ENCODE measurements at regions not wholly inside any gene's neighbourhood (a gene's known extent, or its start where the extent isn't known, plus 50 kb on each side); places are given as distances from the start of the nearest gene placed in this dataset.

DNA sequence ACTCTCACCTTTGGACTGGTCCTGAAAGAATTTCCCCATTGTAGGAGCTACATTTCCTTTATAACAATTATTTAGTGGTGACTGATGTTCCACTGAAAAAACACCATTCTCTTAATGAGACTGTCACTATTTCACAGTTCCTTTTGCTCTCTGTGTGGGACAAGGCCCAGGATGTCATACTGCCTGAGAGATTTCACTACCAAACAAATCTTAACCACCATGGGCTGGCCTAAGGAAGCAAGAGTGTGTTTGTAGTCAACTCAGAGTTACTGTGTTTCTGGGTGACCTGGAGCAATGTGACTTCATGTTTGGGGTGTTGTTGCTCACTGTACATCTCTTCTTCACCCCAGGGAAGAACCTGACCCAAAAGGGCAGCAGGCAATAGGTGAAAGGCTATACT, 50.1 kb upstream of the ZNF608 start:
- Mint-ChIP-seq H3K27me3 (no peaks in the 10 kb centered on the region), H3K4me3 (no peak overlapping the region), H3K4me1 (no peaks in the 10 kb centered on the region), H3K9me3 (ENCODE audit: low read depth) (peaks cover 2% of the 10 kb centered on the region), H3K27ac (no peak overlapping the region), H3K36me3 (no peaks in the 10 kb centered on the region)
- CTCF ChIA-PET: no interaction called here
- ATAC-seq (no peak), DNase-seq (no peak)

GRCh38 chr5:124797665-124798087, 51.2 kb upstream of the ZNF608 start:
- H3K4me1 Mint-ChIP-seq: no peaks in the 10 kb centered on the region
- H3K4me3 Mint-ChIP-seq: no peak overlapping the region
- no peaks in the 10 kb centered on the region for H3K36me3 Mint-ChIP-seq
- no peak overlapping the region for H3K27ac Mint-ChIP-seq
- DNase-seq (no peak), ATAC-seq (no peak)
- H3K9me3 Mint-ChIP-seq (ENCODE audit: low read depth): peaks cover 2% of the 10 kb centered on the region
- H3K27me3 Mint-ChIP-seq: no peaks in the 10 kb centered on the region
- CTCF ChIA-PET: no interaction called here

GRCh38 chr5:124798890-124799289, 52.5 kb upstream of the ZNF608 start:
- no peaks in the 10 kb centered on the region for H3K36me3 Mint-ChIP-seq
- H3K27me3 Mint-ChIP-seq: no peaks in the 10 kb centered on the region
- no peak overlapping the region for H3K4me3 Mint-ChIP-seq
- ATAC-seq: no peak
- H3K27ac Mint-ChIP-seq: no peak overlapping the region
- H3K9me3 Mint-ChIP-seq (ENCODE audit: low read depth): peaks cover 3% of the 10 kb centered on the region
- no peak for DNase-seq
- no peaks in the 10 kb centered on the region for H3K4me1 Mint-ChIP-seq
- CTCF ChIA-PET: no interaction called here

DNA sequence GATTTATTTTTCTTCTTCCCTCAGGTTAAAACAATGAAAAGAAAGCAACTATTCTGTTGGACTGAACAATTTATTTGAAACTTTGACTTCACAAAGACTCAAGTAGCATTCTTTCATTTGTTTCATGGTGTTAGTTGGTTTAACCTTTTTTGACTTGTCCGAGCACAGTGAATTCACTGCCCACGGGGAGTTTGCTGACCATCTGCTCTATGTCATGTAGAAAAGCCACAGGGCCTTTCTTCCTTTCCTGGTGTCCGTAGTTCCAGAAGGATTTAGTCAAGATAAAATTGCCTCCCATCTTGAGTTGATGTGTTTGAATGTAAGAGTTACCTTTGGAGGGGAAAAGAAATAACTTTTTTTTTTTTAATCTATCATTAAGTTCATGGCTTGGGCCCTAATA, 55.1 kb upstream of the ZNF608 start:
- H3K4me3 Mint-ChIP-seq: no peak overlapping the region
- CTCF ChIA-PET: no interaction called here
- H3K36me3 Mint-ChIP-seq: no peaks in the 10 kb centered on the region
- H3K27ac Mint-ChIP-seq: no peak overlapping the region
- no peak for ATAC-seq
- peaks cover 3% of the 10 kb centered on the region for H3K9me3 Mint-ChIP-seq (ENCODE audit: low read depth)
- no peak for DNase-seq
- H3K4me1 Mint-ChIP-seq: no peaks in the 10 kb centered on the region
- H3K27me3 Mint-ChIP-seq: no peaks in the 10 kb centered on the region

GRCh38 chr5:124803617-124804323, 57.3 kb upstream of the ZNF608 start:
- no peak for ATAC-seq
- H3K4me3 Mint-ChIP-seq: no peak overlapping the region
- no peak for DNase-seq
- CTCF ChIA-PET: no interaction called here
- no peaks in the 10 kb centered on the region for H3K36me3 Mint-ChIP-seq
- H3K27me3 Mint-ChIP-seq: no peaks in the 10 kb centered on the region
- no peaks in the 10 kb centered on the region for H3K4me1 Mint-ChIP-seq
- no peak overlapping the region for H3K27ac Mint-ChIP-seq
- peaks cover 3% of the 10 kb centered on the region for H3K9me3 Mint-ChIP-seq (ENCODE audit: low read depth)

DNA sequence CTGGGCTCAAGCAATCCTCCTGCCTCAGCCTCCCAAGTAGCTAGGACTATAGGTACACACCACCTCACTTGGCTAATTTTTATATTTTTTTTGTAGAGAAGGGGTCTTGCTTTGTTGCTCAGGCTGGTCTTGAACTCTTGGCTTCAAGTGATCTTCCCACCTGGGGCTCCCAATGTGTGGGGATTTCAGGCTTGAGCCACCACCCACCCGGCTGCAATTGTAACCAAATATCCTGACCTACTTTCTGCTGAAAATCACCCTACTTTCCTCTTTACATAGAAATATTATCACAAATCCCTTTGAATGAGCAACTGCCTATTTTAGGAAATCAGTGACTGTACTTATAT, 59.6 kb upstream of the ZNF608 start:
- Mint-ChIP-seq H3K4me1 (no peaks in the 10 kb centered on the region), H3K27ac (no peak overlapping the region), H3K36me3 (no peaks in the 10 kb centered on the region), H3K9me3 (ENCODE audit: low read depth) (peaks cover 2% of the 10 kb centered on the region), H3K4me3 (no peak overlapping the region), H3K27me3 (no peaks in the 10 kb centered on the region)
- CTCF ChIA-PET: no interaction called here
- ATAC-seq (no peak), DNase-seq (no peak)

- no peaks in the 10 kb centered on the region for H3K4me1 Mint-ChIP-seq
Measured at GRCh38 chr5:124806373-124807077, 60.1 kb upstream of the ZNF608 start.

DNA sequence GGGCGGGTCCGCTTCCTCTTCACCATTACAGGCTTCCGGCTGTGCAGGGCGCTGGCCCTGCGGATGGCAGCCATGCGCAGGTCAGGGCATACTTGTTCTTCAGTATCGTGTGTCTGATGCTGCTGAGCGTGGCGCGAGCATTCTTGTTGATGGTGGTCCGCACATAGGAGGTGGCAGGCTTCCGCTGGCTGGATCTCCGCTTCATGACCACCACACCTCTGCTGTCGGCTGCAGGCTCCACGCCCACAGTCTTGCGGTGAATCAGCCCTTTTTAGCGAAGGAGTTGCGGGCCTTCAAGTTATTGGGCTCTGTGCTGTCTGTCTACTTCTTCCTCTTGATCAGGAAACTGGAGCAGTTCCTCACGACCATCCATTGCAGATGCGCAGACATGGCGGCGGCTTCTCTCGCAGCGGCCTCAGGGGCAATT, 62.4 kb upstream of the ZNF608 start:
- DNase-seq: no peak
- CTCF ChIA-PET: no interaction called here
- Mint-ChIP-seq H3K27me3 (no peaks in the 10 kb centered on the region), H3K4me3 (no peak overlapping the region), H3K4me1 (no peaks in the 10 kb centered on the region), H3K9me3 (ENCODE audit: low read depth) (no peaks in the 10 kb centered on the region), H3K27ac (no peak overlapping the region), H3K36me3 (no peaks in the 10 kb centered on the region)
- no peak for ATAC-seq

More at GRCh38 chr5:124806373-124807077, 60.1 kb upstream of the ZNF608 start:
- Mint-ChIP-seq H3K4me3 (no peak overlapping the region), H3K27ac (no peak overlapping the region), H3K9me3 (ENCODE audit: low read depth) (peaks cover 2% of the 10 kb centered on the region), H3K36me3 (no peaks in the 10 kb centered on the region), H3K27me3 (no peaks in the 10 kb centered on the region)
- CTCF ChIA-PET: no interaction called here
- no peak for ATAC-seq
- no peak for DNase-seq

DNA sequence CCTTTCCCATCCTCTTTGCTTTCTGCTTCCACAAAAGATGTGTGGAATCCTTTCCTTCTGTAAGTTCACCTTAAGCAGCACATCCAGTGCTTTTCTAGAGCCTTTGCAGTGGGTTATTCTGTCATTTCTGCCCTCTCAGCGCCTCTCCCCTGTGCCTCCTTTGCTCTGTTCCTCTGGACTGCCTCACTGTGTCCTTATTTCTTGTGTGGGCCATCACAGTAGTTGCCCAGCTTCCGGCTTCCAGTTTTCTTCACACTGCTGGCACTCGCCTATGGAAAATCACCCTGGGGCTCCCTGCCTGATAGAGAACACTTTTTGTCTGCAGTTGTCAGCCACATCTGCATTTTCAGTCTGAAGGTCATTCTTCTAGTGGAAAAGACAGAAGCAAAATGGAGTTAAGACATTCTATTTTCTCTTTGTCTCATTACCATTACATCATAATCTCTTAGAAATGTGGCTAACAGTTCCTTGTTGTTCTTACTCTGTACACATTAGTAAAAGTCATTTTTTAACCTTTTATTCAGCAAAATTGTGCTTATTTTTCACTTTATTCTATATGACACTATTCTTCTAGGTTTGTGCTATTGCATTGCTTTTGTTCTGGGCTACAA, 64.1 kb upstream of the ZNF608 start:
- no peak for ATAC-seq
- H3K36me3 Mint-ChIP-seq: no peaks in the 10 kb centered on the region
- no peaks in the 10 kb centered on the region for H3K9me3 Mint-ChIP-seq (ENCODE audit: low read depth)
- no peaks in the 10 kb centered on the region for H3K27me3 Mint-ChIP-seq
- H3K4me3 Mint-ChIP-seq: no peak overlapping the region
- H3K4me1 Mint-ChIP-seq: no peaks in the 10 kb centered on the region
- DNase-seq: no peak
- CTCF ChIA-PET: no interaction called here
- H3K27ac Mint-ChIP-seq: no peak overlapping the region

DNA sequence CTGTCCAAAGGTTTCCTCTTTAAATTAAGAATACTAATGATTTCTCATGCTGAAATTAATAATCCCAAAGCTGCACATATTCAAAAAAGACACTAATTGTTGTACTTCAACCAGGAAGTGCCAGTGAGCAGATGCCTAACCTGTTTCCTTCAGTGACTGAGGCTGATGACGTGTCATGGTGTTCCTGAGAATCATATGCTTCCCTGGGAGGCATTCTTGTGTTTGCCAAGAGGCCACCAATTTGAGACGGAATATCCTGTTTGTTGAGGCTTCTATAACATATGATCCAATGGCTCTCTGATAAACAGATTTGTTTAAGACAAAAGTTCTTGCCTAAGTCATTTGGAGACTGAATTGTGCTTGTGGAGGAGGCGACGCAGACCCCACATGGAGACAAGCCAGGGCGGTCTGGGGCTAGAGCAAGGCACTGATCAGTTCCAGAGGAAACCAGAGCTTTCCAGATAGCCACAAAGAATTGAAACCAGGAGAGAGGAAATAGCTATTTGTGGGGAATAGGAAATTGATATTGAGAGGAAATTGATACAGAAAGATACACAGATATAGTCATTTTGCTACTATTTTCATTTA, 66.4 kb upstream of the ZNF608 start:
- Mint-ChIP-seq H3K4me3 (no peak overlapping the region), H3K27ac (no peak overlapping the region), H3K36me3 (no peaks in the 10 kb centered on the region), H3K27me3 (no peaks in the 10 kb centered on the region), H3K9me3 (ENCODE audit: low read depth) (peaks cover 2% of the 10 kb centered on the region), H3K4me1 (no peaks in the 10 kb centered on the region)
- CTCF ChIA-PET: no interaction called here
- ATAC-seq (no peak), DNase-seq (no peak)

DNA sequence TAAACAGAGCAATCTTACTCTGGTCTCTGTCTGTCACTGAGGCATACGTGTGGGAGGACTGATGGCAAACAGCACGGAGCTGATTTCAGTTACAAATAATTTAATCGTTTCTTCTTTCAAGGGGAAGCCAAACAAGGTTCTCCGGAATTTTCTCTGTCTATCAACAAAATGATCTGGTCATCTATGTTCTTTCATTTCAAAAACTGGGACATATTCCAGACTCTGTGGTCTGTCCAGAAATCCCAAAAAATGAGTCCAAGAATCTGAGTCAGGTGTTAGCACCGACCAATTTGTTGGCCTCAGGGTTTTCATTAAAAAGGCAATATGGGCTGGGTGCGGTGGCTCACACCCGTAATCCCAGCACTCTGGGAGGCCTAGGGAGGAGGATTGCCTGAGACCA, 69.9 kb upstream of the ZNF608 start:
- DNase-seq: no peak
- H3K36me3 Mint-ChIP-seq: no peaks in the 10 kb centered on the region
- no peaks in the 10 kb centered on the region for H3K4me1 Mint-ChIP-seq
- no peak overlapping the region for H3K4me3 Mint-ChIP-seq
- peaks cover 2% of the 10 kb centered on the region for H3K9me3 Mint-ChIP-seq (ENCODE audit: low read depth)
- no peak overlapping the region for H3K27ac Mint-ChIP-seq
- CTCF ChIA-PET: no interaction called here
- no peaks in the 10 kb centered on the region for H3K27me3 Mint-ChIP-seq
- ATAC-seq: no peak

GRCh38 chr5:124819201-124819600, 72.8 kb upstream of the ZNF608 start:
- CTCF ChIA-PET: no interaction called here
- ATAC-seq (no peak), DNase-seq (no peak)
- Mint-ChIP-seq H3K27me3 (no peaks in the 10 kb centered on the region), H3K27ac (no peak overlapping the region), H3K4me1 (no peaks in the 10 kb centered on the region), H3K36me3 (no peaks in the 10 kb centered on the region), H3K4me3 (no peak overlapping the region), H3K9me3 (ENCODE audit: low read depth) (peaks cover 2% of the 10 kb centered on the region)

DNA sequence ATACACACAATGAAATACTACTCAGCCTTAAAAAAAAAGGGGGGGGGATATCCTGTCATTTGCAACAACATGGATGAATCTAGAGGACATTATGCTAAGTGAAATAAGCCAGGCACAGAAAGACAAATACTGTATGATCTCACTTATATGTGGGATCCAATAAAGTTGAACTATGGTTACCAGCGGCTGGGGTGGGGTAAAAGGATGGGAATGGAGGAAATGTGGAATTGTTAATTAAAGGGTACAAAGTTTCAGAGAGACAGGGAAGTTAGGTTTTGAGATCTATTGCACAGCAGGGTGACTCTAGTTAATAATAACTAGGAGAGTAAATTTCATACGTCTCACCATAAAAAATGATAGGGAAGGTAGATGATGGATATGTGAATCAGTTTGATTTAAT, 76.2 kb upstream of the ZNF608 start:
- no peaks in the 10 kb centered on the region for H3K4me1 Mint-ChIP-seq
- no peaks in the 10 kb centered on the region for H3K27me3 Mint-ChIP-seq
- ATAC-seq (no peak), DNase-seq (no peak)
- H3K9me3 Mint-ChIP-seq (ENCODE audit: low read depth): peaks cover 2% of the 10 kb centered on the region
- no peaks in the 10 kb centered on the region for H3K36me3 Mint-ChIP-seq
- CTCF ChIA-PET: no interaction called here
- H3K27ac Mint-ChIP-seq: no peak overlapping the region
- H3K4me3 Mint-ChIP-seq: no peak overlapping the region

DNA sequence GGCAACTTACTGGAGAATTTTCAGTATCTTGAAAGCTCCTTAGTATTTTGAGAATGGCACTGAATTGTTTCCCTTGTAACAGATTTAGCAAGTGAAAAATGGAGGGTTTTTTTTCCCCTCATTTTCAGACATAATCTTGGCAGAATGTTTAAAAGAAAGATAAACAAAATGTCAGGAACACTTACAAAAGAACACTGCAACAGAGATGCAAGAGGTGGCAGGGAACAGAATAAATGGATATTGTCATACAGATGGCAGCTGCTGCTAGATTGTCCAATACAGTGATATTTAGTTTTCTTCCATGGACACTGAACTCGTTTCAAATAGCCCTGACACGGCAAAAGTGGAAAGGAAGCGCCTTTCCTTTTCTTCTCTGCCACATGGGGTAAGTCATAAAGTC, 76.9 kb upstream of the ZNF608 start:
- CTCF ChIA-PET: no interaction called here
- Mint-ChIP-seq H3K4me1 (no peaks in the 10 kb centered on the region), H3K36me3 (no peaks in the 10 kb centered on the region), H3K4me3 (no peak overlapping the region), H3K27me3 (no peaks in the 10 kb centered on the region), H3K27ac (no peak overlapping the region), H3K9me3 (ENCODE audit: low read depth) (no peaks in the 10 kb centered on the region)
- no peak for ATAC-seq
- no peak for DNase-seq

Data from activated CD8-positive, alpha-beta memory T cell treated with anti-CD3 and anti-CD28 coated beads, Interleukin-2, amount 10 ng/mL, durations not matched to agents 7 days and 5 days (primary cell).